ENCODE measurements at regions not wholly inside any gene's neighbourhood (a gene's known extent, or its start where the extent isn't known, plus 50 kb on each side); places are given as distances from the start of the nearest gene placed in this dataset.

GRCh38 chr1:87620807-87621206, 292.1 kb downstream of the LMO4 start:
- Histone ChIP-seq H3K9me3 (ENCODE audit: control insufficient read depth, low read length) (no peaks in the 10 kb centered on the region), H3K36me3 (ENCODE audit: control insufficient read depth, insufficient read depth, low read length) (no peaks in the 10 kb centered on the region), H3K9ac (ENCODE audit: extremely low read depth, low read length, poor library complexity, severe bottlenecking) (no peak overlapping the region), H3K4me1 (ENCODE audit: control insufficient read depth, insufficient read depth, low read length) (no peaks in the 10 kb centered on the region), H3K27ac (ENCODE audit: low read depth, low read length) (no peak overlapping the region), H3K27me3 (ENCODE audit: control insufficient read depth, insufficient read depth, low read length, poor library complexity, severe bottlenecking) (no peaks in the 10 kb centered on the region), H3K4me3 (ENCODE audit: low read length) (no peak overlapping the region)
- no peak overlapping the region for H3K4me3 Mint-ChIP-seq
- DNase-seq: no peak
- peaks cover 6% of the 10 kb centered on the region for H3K9me3 Mint-ChIP-seq
- WGBS, 2 experiments (ENCODE audit: insufficient coverage in 1 of 2, insufficient read length in 1 of 2): 90 to 96% methylated on average over 1 to 2 of the region's 2 CpGs
- no peaks in the 10 kb centered on the region for H3K4me1 Mint-ChIP-seq
- no peaks in the 10 kb centered on the region for H3K36me3 Mint-ChIP-seq (ENCODE audit: low read depth)
- no peak for TF ChIP-seq CTCF (conservative IDR thresholded peaks at IDR 0.05)
- no peak overlapping the region for H3K27ac Mint-ChIP-seq
- no peaks in the 10 kb centered on the region for H3K27me3 Mint-ChIP-seq (ENCODE audit: insufficient read depth)

GRCh38 chr1:87629673-87630072, 301.0 kb downstream of the LMO4 start:
- no peaks in the 10 kb centered on the region for H3K36me3 ChIP-seq (ENCODE audit: control insufficient read depth, insufficient read depth, low read length)
- Mint-ChIP-seq H3K27me3 (ENCODE audit: insufficient read depth) (no peaks in the 10 kb centered on the region), H3K9me3 (peaks cover 9% of the 10 kb centered on the region), H3K27ac (no peak overlapping the region), H3K4me3 (no peak overlapping the region), H3K36me3 (ENCODE audit: low read depth) (no peaks in the 10 kb centered on the region), H3K4me1 (no peaks in the 10 kb centered on the region)
- no peak overlapping the region for H3K9ac ChIP-seq (ENCODE audit: extremely low read depth, low read length, poor library complexity, severe bottlenecking)
- WGBS, 2 experiments (ENCODE audit: insufficient coverage in 1 of 2, insufficient read length in 1 of 2): 90 to 100% methylated on average over 1 of the region's 1 CpG
- no peak for DNase-seq
- H3K4me3 ChIP-seq (ENCODE audit: low read length): no peak overlapping the region
- no peaks in the 10 kb centered on the region for H3K4me1 ChIP-seq (ENCODE audit: control insufficient read depth, insufficient read depth, low read length)
- no peaks in the 10 kb centered on the region for H3K9me3 ChIP-seq (ENCODE audit: control insufficient read depth, low read length)
- TF ChIP-seq CTCF (conservative IDR thresholded peaks at IDR 0.05): no peak
- no peaks in the 10 kb centered on the region for H3K27me3 ChIP-seq (ENCODE audit: control insufficient read depth, insufficient read depth, low read length, poor library complexity, severe bottlenecking)
- H3K27ac ChIP-seq (ENCODE audit: low read depth, low read length): no peak overlapping the region

- Mint-ChIP-seq H3K9me3 (peaks cover 31% of the 10 kb centered on the region), H3K36me3 (ENCODE audit: low read depth) (peaks cover 3% of the 10 kb centered on the region), H3K27ac (no peak overlapping the region), H3K4me1 (no peaks in the 10 kb centered on the region), H3K27me3 (ENCODE audit: insufficient read depth) (no peaks in the 10 kb centered on the region), H3K4me3 (no peak overlapping the region)
- Histone ChIP-seq H3K27ac (ENCODE audit: low read depth, low read length) (no peak overlapping the region), H3K36me3 (ENCODE audit: control insufficient read depth, insufficient read depth, low read length) (no peaks in the 10 kb centered on the region), H3K27me3 (ENCODE audit: control insufficient read depth, insufficient read depth, low read length, poor library complexity, severe bottlenecking) (no peaks in the 10 kb centered on the region), H3K4me3 (ENCODE audit: low read length) (no peak overlapping the region), H3K9me3 (ENCODE audit: control insufficient read depth, low read length) (peaks cover 16% of the 10 kb centered on the region), H3K4me1 (ENCODE audit: control insufficient read depth, insufficient read depth, low read length) (no peaks in the 10 kb centered on the region), H3K9ac (ENCODE audit: extremely low read depth, low read length, poor library complexity, severe bottlenecking) (no peak overlapping the region)
- TF ChIP-seq CTCF (conservative IDR thresholded peaks at IDR 0.05): no peak
- WGBS, 2 experiments (ENCODE audit: insufficient coverage in 1 of 2, insufficient read length in 1 of 2): 90 to 93% methylated on average over 2 to 3 of the region's 3 CpGs
- DNase-seq: no peak
These were observed 303.6 kb downstream of the LMO4 start for GRCh38 chr1:87632232-87632631.
